Activated CD8-positive, alpha-beta T cell treated with anti-CD3 and anti-CD28 coated beads for 36 hours (primary cell): ENCODE measurements at regions not wholly inside any gene's neighbourhood (a gene's known extent, or its start where the extent isn't known, plus 50 kb on each side); places are given as distances from the start of the nearest gene placed in this dataset.

Source experiments
- ATAC-seq: fragments of 200-7000 bp; cut with Tn5 transposase; one replicate; pipeline ENCODE4 v1.10.0; 2021; ENCODE audit warnings: mild to moderate bottlenecking, moderate library complexity
- CTCF ChIA-PET: fragments of 350-600 bp; sonication (Branson Sonifier 250); formaldehyde crosslinking; loops from one replicate; lab custom pipeline; 2021; ENCODE audit warnings: antibody characterized with exemption; lab: Charles Lee
- POLR2A ChIA-PET: fragments of 350-600 bp; sonication (Branson Sonifier 250); formaldehyde crosslinking; loops from one replicate; lab custom pipeline; 2021; ENCODE audit warnings: antibody characterized with exemption; lab: Charles Lee
- DNase-seq: peaks from one replicate; pipeline ENCODE4 v3.0.0-alpha.2; 2020
- H3K27ac Mint-ChIP-seq: one replicate; pipeline ENCODE4 v1.8.0; 2021; ENCODE audit warnings: mild to moderate bottlenecking, mixed read lengths
- H3K27me3 Mint-ChIP-seq: one replicate; pipeline ENCODE4 v1.8.0; 2021; ENCODE audit warnings: mixed read lengths
- H3K36me3 Mint-ChIP-seq: one replicate; pipeline ENCODE4 v1.8.0; 2021; ENCODE audit warnings: low read depth, mixed read lengths
- H3K4me1 Mint-ChIP-seq: one replicate; pipeline ENCODE4 v1.8.0; 2021; ENCODE audit warnings: low read depth, mixed read lengths
- H3K4me3 Mint-ChIP-seq: one replicate; pipeline ENCODE4 v1.8.0; 2021; ENCODE audit warnings: mild to moderate bottlenecking, moderate library complexity, mixed read lengths
- H3K9me3 Mint-ChIP-seq: one replicate; pipeline ENCODE4 v1.8.0; 2021; ENCODE audit warnings: mixed read lengths
- CTCF ChIP-seq: fragments of 200-600 bp; IDR thresholded peaks from one replicate; pipeline ENCODE4 v1.8.0; 2022; ENCODE audit warnings: antibody characterized with exemption, mild to moderate bottlenecking
- intact Hi-C: fragments of 100-400 bp; cut with micrococcal nuclease; formaldehyde crosslinking; loops from one replicate; pipeline ENCODE4 v1.10.0; 2022

GRCh38 chr5:125575171-125575890 lies 828.9 kb upstream of the ZNF608 start:
- ATAC-seq (no peak), DNase-seq (no peak)
- H3K4me3 Mint-ChIP-seq = no peak overlapping the region
- TF ChIP-seq CTCF = no peak
- no peaks in the 10 kb centered on the region for H3K27me3 Mint-ChIP-seq
- no peaks in the 10 kb centered on the region for H3K4me1 Mint-ChIP-seq
- ChIA-PET CTCF (no interaction called here), POLR2A (no interaction called here)
- intact Hi-C loops = no loop called here
- H3K27ac Mint-ChIP-seq = no peak overlapping the region
- no peaks in the 10 kb centered on the region for H3K36me3 Mint-ChIP-seq
- H3K9me3 Mint-ChIP-seq = peaks cover 9% of the 10 kb centered on the region

- ATAC-seq = no peak
- TF ChIP-seq CTCF = no peak
- Mint-ChIP-seq H3K27me3 (no peaks in the 10 kb centered on the region), H3K27ac (no peak overlapping the region), H3K9me3 (peaks cover 9% of the 10 kb centered on the region), H3K36me3 (no peaks in the 10 kb centered on the region), H3K4me1 (no peaks in the 10 kb centered on the region), H3K4me3 (no peak overlapping the region)
- intact Hi-C loops = no loop called here
- no peak for DNase-seq
- CTCF ChIA-PET = no interaction called here
- POLR2A ChIA-PET = no interaction called here
Observed at GRCh38 chr5:125575891-125576505, 829.6 kb upstream of the ZNF608 start.

GRCh38 chr5:125576822-125577221 lies 830.4 kb upstream of the ZNF608 start:
- no peak for ATAC-seq
- H3K4me3 Mint-ChIP-seq = no peak overlapping the region
- intact Hi-C loops = no loop called here
- no peak for TF ChIP-seq CTCF
- H3K4me1 Mint-ChIP-seq = no peaks in the 10 kb centered on the region
- no peaks in the 10 kb centered on the region for H3K36me3 Mint-ChIP-seq
- H3K27me3 Mint-ChIP-seq = no peaks in the 10 kb centered on the region
- no peak overlapping the region for H3K27ac Mint-ChIP-seq
- peaks cover 8% of the 10 kb centered on the region for H3K9me3 Mint-ChIP-seq
- POLR2A ChIA-PET = no interaction called here
- DNase-seq = no peak
- CTCF ChIA-PET = no interaction called here

GRCh38 chr5:125578551-125578950 lies 832.1 kb upstream of the ZNF608 start:
- ChIA-PET POLR2A (no interaction called here), CTCF (no interaction called here)
- DNase-seq = no peak
- no peaks in the 10 kb centered on the region for H3K27me3 Mint-ChIP-seq
- H3K4me3 Mint-ChIP-seq = no peak overlapping the region
- peaks cover 2% of the 10 kb centered on the region for H3K9me3 Mint-ChIP-seq
- H3K36me3 Mint-ChIP-seq = no peaks in the 10 kb centered on the region
- H3K27ac Mint-ChIP-seq = no peak overlapping the region
- ATAC-seq = no peak
- intact Hi-C loops = no loop called here
- no peak for TF ChIP-seq CTCF
- H3K4me1 Mint-ChIP-seq = no peaks in the 10 kb centered on the region

GRCh38 chr5:125579182-125579581 lies 832.7 kb upstream of the ZNF608 start:
- no peak overlapping the region for H3K4me3 Mint-ChIP-seq
- no peaks in the 10 kb centered on the region for H3K36me3 Mint-ChIP-seq
- no peak for ATAC-seq
- no peak overlapping the region for H3K27ac Mint-ChIP-seq
- H3K9me3 Mint-ChIP-seq = peaks cover 1% of the 10 kb centered on the region
- no peaks in the 10 kb centered on the region for H3K27me3 Mint-ChIP-seq
- TF ChIP-seq CTCF = no peak
- ChIA-PET POLR2A (no interaction called here), CTCF (no interaction called here)
- no peaks in the 10 kb centered on the region for H3K4me1 Mint-ChIP-seq
- DNase-seq = no peak
- intact Hi-C loops = no loop called here
